ENCODE measurements at regions not wholly inside any gene's neighbourhood (a gene's known extent, or its start where the extent isn't known, plus 50 kb on each side); places are given as distances from the start of the nearest gene placed in this dataset.

DNA sequence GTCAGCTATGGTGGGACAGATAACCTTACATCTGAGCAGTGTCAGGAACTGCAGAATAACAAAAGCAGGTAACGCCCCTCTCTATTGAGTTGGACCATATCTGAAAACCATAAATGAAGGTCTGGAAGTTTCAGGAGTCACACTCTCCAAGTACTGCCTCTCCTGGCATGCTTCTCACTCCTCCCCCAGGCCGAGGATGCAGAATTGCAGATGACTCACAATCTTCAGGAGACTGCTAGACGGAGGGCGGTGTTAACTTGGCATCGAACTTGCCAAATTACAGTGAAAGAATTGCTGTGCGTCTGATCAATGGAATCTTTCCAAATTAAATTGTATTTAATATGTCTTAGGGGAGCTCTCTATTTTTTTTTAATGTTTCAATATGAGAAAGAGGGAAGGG, 67.1 kb upstream of the TRIM2 start:
- H3K36me3 ChIP-seq (ENCODE audit: control insufficient read depth in 2 of 2, insufficient read depth in 2 of 2, low read length in 2 of 2) = no peaks in the 10 kb centered on the region

DNA sequence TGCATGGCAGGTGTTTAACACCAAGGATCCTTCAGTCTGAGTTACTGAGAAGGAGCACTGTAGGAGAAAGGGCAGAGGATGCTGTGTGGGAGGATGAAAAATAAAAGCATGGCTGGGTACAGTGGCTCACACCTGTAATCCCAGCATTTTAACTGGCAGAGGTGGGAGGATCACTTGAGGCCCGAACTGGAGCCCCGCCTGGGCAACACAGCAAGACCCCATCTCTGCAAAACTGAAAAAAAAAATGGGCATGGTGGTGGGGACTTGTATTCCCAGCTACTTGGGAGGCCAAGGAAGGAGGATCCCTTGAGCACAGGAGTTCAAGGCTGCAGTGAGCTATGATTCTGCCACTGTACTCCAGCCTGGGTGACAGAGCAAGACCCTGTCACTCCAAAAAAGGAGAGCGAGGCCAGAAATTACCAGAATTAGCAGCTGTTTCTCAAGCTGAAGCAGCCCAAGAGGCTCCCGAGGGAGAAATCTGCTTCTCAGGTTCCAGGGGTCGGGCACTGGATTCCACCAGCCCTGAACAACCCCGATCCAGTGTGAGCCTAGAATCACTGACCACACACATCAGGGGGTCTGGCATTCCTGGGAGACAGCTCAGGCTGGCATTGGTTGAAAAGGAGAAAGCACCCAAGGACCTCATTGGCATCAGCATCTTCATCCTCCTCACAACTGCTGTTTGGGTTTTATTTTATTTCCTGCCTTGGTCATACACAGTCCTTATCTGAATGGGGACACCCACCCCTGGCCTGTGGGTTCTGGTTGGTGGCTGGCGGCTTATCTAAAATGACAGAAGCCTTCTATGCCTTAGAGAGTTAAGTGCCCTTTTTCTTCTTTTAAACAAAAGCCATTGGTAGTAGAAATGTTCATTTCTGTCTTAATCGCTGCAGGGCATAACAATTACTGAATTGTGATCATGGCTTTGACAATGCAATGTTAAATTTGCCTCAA, 66.3 kb upstream of the TRIM2 start:
- no peak overlapping the region for H3K9ac ChIP-seq (ENCODE audit: low read depth in 1 of 2, low read length in 2 of 2)
- H3K36me3 ChIP-seq (ENCODE audit: control insufficient read depth in 2 of 2, insufficient read depth in 2 of 2, low read length in 2 of 2) = no peaks in the 10 kb centered on the region
- no peak overlapping the region for H3K27ac ChIP-seq (ENCODE audit: low read depth in 2 of 2, low read length in 2 of 2)
- no peak overlapping the region for H3K4me3 ChIP-seq (ENCODE audit: low read length in 2 of 2)
- H3K27me3 ChIP-seq (ENCODE audit: control insufficient read depth in 2 of 2, insufficient read depth in 2 of 2, low read length in 2 of 2) = no peaks in the 10 kb centered on the region
- peaks cover 0 to 2% of the 10 kb centered on the region in 2 donors for H3K4me1 ChIP-seq (ENCODE audit: control insufficient read depth in 2 of 2, insufficient read depth in 2 of 2, low read length in 2 of 2)
- no peaks in the 10 kb centered on the region for H3K9me3 ChIP-seq (ENCODE audit: control insufficient read depth in 2 of 2, low read length in 2 of 2)

More for the DNA sequence above, 67.1 kb upstream of the TRIM2 start:
- no peak overlapping the region for H3K9ac ChIP-seq (ENCODE audit: low read depth in 1 of 2, low read length in 2 of 2)
- H3K9me3 ChIP-seq (ENCODE audit: control insufficient read depth in 2 of 2, low read length in 2 of 2) = no peaks in the 10 kb centered on the region
- H3K27ac ChIP-seq (ENCODE audit: low read depth in 2 of 2, low read length in 2 of 2) = no peak overlapping the region
- peaks cover 0 to 2% of the 10 kb centered on the region in 2 donors for H3K4me1 ChIP-seq (ENCODE audit: control insufficient read depth in 2 of 2, insufficient read depth in 2 of 2, low read length in 2 of 2)
- H3K27me3 ChIP-seq (ENCODE audit: control insufficient read depth in 2 of 2, insufficient read depth in 2 of 2, low read length in 2 of 2) = no peaks in the 10 kb centered on the region
- H3K4me3 ChIP-seq (ENCODE audit: low read length in 2 of 2) = no peak overlapping the region

DNA sequence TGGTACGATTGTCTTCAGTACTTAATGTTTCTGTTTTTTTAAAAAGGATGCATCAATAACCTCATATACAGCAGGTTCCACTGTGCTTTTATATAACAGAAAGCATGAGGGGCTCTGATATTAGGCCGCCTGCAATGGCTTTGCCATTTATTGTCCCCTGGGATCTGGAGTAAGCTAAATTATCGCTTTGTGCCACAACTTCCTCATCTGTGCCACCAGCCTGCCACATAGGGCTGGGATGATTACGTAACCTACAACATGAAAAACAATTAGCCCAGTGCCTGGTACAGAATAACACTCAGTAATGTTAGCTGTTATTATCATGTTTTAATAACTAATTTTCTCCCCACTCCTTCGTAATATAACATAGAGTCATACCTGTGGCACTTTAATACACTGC, 65.5 kb upstream of the TRIM2 start:
- no peaks in the 10 kb centered on the region for H3K27me3 ChIP-seq (ENCODE audit: control insufficient read depth in 2 of 2, insufficient read depth in 2 of 2, low read length in 2 of 2)
- no peaks in the 10 kb centered on the region for H3K9me3 ChIP-seq (ENCODE audit: control insufficient read depth in 2 of 2, low read length in 2 of 2)
- H3K36me3 ChIP-seq (ENCODE audit: control insufficient read depth in 2 of 2, insufficient read depth in 2 of 2, low read length in 2 of 2) = no peaks in the 10 kb centered on the region
- H3K4me1 ChIP-seq (ENCODE audit: control insufficient read depth in 2 of 2, insufficient read depth in 2 of 2, low read length in 2 of 2) = peaks cover 2 to 7% of the 10 kb centered on the region in 2 donors
- no peak overlapping the region for H3K4me3 ChIP-seq (ENCODE audit: low read length in 2 of 2)
- H3K27ac ChIP-seq (ENCODE audit: low read depth in 2 of 2, low read length in 2 of 2) = no peak overlapping the region
- H3K9ac ChIP-seq (ENCODE audit: low read depth in 1 of 2, low read length in 2 of 2) = no peak overlapping the region

DNA sequence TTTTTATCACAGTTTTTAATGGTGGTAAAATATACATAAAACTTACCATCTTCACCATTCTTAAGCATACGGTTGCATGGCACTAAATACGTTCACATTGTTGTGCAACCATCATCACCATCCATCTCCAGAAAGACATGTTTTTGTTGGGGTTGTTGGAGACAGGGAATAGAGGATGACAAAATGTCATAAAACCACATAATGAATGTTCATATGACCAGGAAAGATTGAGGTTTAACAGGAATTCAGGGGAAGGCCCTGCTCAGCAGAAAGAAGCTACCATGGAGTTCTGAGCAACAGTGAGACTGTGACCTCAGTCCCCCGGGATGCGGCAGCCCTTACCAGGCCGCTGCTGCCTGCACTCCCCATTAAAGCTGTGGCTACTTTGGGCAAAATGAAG, 63.9 kb upstream of the TRIM2 start:
- Histone ChIP-seq H3K36me3 (ENCODE audit: control insufficient read depth in 2 of 2, insufficient read depth in 2 of 2, low read length in 2 of 2) (no peaks in the 10 kb centered on the region), H3K9ac (ENCODE audit: low read depth in 1 of 2, low read length in 2 of 2) (no peak overlapping the region), H3K27me3 (ENCODE audit: control insufficient read depth in 2 of 2, insufficient read depth in 2 of 2, low read length in 2 of 2) (no peaks in the 10 kb centered on the region), H3K27ac (ENCODE audit: low read depth in 2 of 2, low read length in 2 of 2) (no peak overlapping the region), H3K9me3 (ENCODE audit: control insufficient read depth in 2 of 2, low read length in 2 of 2) (no peaks in the 10 kb centered on the region), H3K4me1 (ENCODE audit: control insufficient read depth in 2 of 2, insufficient read depth in 2 of 2, low read length in 2 of 2) (peaks cover 3 to 10% of the 10 kb centered on the region in 2 donors), H3K4me3 (ENCODE audit: low read length in 2 of 2) (no peak overlapping the region)

DNA sequence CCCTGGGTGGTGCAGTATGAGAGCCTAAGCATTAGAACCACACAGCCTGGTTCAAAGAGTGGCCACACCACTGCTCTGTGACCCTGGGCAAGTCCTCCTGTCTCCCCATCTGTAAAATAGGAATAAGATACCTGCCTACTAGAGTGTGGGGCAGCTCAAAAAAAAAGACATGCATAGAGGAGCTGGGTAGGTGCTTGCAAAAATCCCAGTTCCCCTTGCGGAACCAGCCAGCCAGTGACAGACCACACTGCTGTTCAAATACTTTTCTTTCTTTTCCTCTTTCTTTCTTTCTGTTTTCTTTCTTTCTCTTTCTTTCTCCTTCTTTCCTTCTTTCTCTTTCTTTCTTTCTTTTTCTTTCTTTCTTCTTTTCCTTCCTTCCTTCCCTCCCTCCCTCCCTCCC, 63.0 kb upstream of the TRIM2 start:
- H3K27ac ChIP-seq (ENCODE audit: low read depth in 2 of 2, low read length in 2 of 2) = no peak overlapping the region
- H3K4me1 ChIP-seq (ENCODE audit: control insufficient read depth in 2 of 2, insufficient read depth in 2 of 2, low read length in 2 of 2) = peaks cover 3 to 10% of the 10 kb centered on the region in 2 donors

DNA sequence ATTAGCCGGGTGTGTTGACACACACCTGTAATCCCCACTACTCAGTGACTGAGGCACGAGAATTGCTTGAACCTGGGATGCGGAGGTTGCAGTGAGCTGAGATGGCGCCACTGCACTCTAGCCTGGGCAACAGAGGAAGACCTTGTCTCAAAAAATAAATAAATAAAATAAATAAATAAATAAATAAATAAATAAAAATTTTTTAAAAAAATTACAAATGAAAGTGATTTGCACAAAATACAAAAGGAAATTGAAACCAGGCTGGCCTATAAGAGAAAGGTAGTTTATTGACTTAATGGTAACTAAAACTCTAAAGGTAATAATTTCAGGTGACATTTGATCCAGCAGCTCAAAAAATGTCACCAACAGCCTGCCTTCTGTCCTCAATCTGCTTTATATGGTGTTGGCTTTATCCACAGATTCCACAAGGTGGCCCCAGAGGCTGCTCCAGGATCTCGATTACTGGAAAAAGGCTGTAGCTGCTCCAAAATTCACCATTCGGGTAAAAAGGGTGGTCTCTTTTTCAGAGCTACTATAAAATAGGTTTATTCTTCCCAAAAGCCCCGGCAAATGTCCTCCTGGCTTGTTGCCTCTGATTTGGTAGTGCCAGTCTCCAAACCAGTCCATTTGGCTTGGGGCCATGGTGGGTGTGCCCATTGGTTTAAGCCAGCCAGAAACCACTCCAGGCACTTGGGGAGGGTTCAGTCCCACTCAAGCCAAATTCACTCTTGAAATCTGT, 61.4 kb upstream of the TRIM2 start:
- peak overlapping the region in 1 of 2 donors; percentile 61 for H3K4me3 ChIP-seq (ENCODE audit: low read length in 2 of 2)
- H3K4me1 ChIP-seq (ENCODE audit: control insufficient read depth in 2 of 2, insufficient read depth in 2 of 2, low read length in 2 of 2) = peaks cover 3 to 10% of the 10 kb centered on the region in 2 donors
- H3K36me3 ChIP-seq (ENCODE audit: control insufficient read depth in 2 of 2, insufficient read depth in 2 of 2, low read length in 2 of 2) = no peaks in the 10 kb centered on the region
- H3K27me3 ChIP-seq (ENCODE audit: control insufficient read depth in 2 of 2, insufficient read depth in 2 of 2, low read length in 2 of 2) = no peaks in the 10 kb centered on the region
- H3K9ac ChIP-seq (ENCODE audit: low read depth in 1 of 2, low read length in 2 of 2) = no peak overlapping the region
- H3K27ac ChIP-seq (ENCODE audit: low read depth in 2 of 2, low read length in 2 of 2) = peak overlapping the region; percentile 38 to 44
- no peaks in the 10 kb centered on the region for H3K9me3 ChIP-seq (ENCODE audit: control insufficient read depth in 2 of 2, low read length in 2 of 2)

More for the DNA sequence above, 63.0 kb upstream of the TRIM2 start:
- no peaks in the 10 kb centered on the region for H3K27me3 ChIP-seq (ENCODE audit: control insufficient read depth in 2 of 2, insufficient read depth in 2 of 2, low read length in 2 of 2)
- no peaks in the 10 kb centered on the region for H3K36me3 ChIP-seq (ENCODE audit: control insufficient read depth in 2 of 2, insufficient read depth in 2 of 2, low read length in 2 of 2)
- H3K9me3 ChIP-seq (ENCODE audit: control insufficient read depth in 2 of 2, low read length in 2 of 2) = no peaks in the 10 kb centered on the region
- H3K4me3 ChIP-seq (ENCODE audit: low read length in 2 of 2) = no peak overlapping the region
- no peak overlapping the region for H3K9ac ChIP-seq (ENCODE audit: low read depth in 1 of 2, low read length in 2 of 2)

DNA sequence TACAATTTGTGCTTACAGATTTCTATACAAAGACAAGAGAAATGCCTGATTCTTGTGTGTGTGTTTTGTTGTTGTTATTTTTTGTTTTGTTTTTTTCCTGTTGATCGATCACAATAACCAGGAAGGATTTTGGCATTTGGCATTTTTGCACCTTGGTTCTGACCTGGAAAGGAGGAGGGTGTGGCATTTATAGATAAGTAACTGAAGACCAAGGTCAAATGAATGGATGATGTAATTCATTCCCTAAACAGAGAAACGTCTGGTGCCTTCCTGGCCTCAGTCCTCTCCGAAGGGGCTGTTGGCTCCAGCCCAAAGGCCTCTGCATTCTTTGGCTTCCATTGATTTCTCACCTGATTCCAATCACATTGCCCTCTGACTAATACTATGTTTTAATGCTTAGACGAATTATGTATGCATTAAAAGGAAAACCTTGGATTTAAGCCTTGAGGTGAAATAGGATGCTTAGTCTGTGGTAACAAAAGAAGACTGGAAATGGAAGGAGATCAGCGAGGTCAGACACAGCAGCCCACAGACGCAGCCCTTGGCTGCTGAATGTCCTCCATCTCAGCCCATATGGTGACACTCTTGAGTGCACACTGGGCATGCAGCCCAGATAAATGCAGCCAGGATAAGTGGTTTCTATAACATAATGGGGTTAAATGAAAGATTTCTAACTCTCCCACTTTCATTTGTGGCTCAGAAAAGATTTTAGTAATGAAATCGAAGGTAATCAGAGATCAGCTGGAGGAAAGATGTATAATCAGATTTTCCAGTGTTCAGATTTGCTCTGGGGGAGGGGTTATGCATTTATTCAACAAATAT, 60.5 kb upstream of the TRIM2 start:
- H3K27me3 ChIP-seq (ENCODE audit: control insufficient read depth in 2 of 2, insufficient read depth in 2 of 2, low read length in 2 of 2) = no peaks in the 10 kb centered on the region
- H3K9ac ChIP-seq (ENCODE audit: low read depth in 1 of 2, low read length in 2 of 2) = peak overlapping the region in 1 of 2 donors; percentile 46
- no peak overlapping the region for H3K4me3 ChIP-seq (ENCODE audit: low read length in 2 of 2)
- no peaks in the 10 kb centered on the region for H3K36me3 ChIP-seq (ENCODE audit: control insufficient read depth in 2 of 2, insufficient read depth in 2 of 2, low read length in 2 of 2)
- peaks cover 3 to 10% of the 10 kb centered on the region in 2 donors for H3K4me1 ChIP-seq (ENCODE audit: control insufficient read depth in 2 of 2, insufficient read depth in 2 of 2, low read length in 2 of 2)
- H3K9me3 ChIP-seq (ENCODE audit: control insufficient read depth in 2 of 2, low read length in 2 of 2) = no peaks in the 10 kb centered on the region
- H3K27ac ChIP-seq (ENCODE audit: low read depth in 2 of 2, low read length in 2 of 2) = peak overlapping the region; percentile 38 to 44

DNA sequence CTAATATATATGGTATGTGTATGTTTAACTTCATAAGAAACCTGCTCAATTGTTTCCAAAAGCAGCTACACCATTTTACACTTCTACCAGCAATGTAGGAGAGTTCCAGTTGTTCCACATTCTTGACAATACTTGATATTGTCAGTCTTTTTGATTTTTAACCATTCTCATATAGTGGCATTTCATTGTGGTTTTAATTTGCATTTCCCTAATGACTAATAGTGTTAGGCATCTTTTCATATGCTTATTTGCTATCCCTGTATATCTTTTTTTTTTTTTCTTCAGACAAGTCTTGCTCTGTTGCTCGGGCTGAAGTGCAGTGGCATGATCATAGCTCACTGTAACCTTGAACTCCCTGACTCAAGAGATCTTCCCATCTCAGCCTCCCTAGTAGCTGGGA, 58.2 kb upstream of the TRIM2 start:
- no peak overlapping the region for H3K4me3 ChIP-seq (ENCODE audit: low read length in 2 of 2)
- H3K9me3 ChIP-seq (ENCODE audit: control insufficient read depth in 2 of 2, low read length in 2 of 2) = no peaks in the 10 kb centered on the region
- peaks cover 3 to 10% of the 10 kb centered on the region in 2 donors for H3K4me1 ChIP-seq (ENCODE audit: control insufficient read depth in 2 of 2, insufficient read depth in 2 of 2, low read length in 2 of 2)
- no peaks in the 10 kb centered on the region for H3K27me3 ChIP-seq (ENCODE audit: control insufficient read depth in 2 of 2, insufficient read depth in 2 of 2, low read length in 2 of 2)
- H3K27ac ChIP-seq (ENCODE audit: low read depth in 2 of 2, low read length in 2 of 2) = no peak overlapping the region
- H3K9ac ChIP-seq (ENCODE audit: low read depth in 1 of 2, low read length in 2 of 2) = no peak overlapping the region
- no peaks in the 10 kb centered on the region for H3K36me3 ChIP-seq (ENCODE audit: control insufficient read depth in 2 of 2, insufficient read depth in 2 of 2, low read length in 2 of 2)

DNA sequence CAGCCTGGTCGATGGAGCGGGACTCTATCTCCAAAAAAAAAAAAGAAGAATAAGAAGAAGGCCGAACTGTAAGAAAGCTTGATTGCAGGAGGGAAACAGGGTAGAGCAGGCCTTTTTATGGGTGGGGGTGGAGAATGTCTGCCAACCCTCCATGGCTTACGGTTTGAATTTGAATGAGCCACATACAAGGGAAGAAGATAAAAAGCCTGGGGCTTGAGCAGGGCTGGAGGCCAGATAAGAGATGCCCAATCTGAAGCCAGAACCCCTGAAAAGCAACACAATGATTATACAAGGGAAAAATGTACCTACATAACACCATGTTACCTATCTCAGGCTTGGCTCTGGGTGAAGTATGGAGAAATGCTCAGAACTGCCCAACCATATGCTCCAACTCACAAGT, 57.3 kb upstream of the TRIM2 start:
- H3K36me3 ChIP-seq (ENCODE audit: control insufficient read depth in 2 of 2, insufficient read depth in 2 of 2, low read length in 2 of 2) = no peaks in the 10 kb centered on the region
- H3K27ac ChIP-seq (ENCODE audit: low read depth in 2 of 2, low read length in 2 of 2) = no peak overlapping the region
- H3K27me3 ChIP-seq (ENCODE audit: control insufficient read depth in 2 of 2, insufficient read depth in 2 of 2, low read length in 2 of 2) = no peaks in the 10 kb centered on the region
- no peak overlapping the region for H3K9ac ChIP-seq (ENCODE audit: low read depth in 1 of 2, low read length in 2 of 2)
- no peaks in the 10 kb centered on the region for H3K9me3 ChIP-seq (ENCODE audit: control insufficient read depth in 2 of 2, low read length in 2 of 2)
- H3K4me3 ChIP-seq (ENCODE audit: low read length in 2 of 2) = no peak overlapping the region
- H3K4me1 ChIP-seq (ENCODE audit: control insufficient read depth in 2 of 2, insufficient read depth in 2 of 2, low read length in 2 of 2) = peaks cover 7 to 10% of the 10 kb centered on the region in 2 donors

All from mucosa of rectum (tissue), 2 donors.